ENCODE measurements at regions not wholly inside any gene's neighbourhood (a gene's known extent, or its start where the extent isn't known, plus 50 kb on each side); places are given as distances from the start of the nearest gene placed in this dataset.

- intact Hi-C loops (cut with DNase I) = no loop called here
- no peak for ATAC-seq
- Histone ChIP-seq H3K27me3 (ENCODE audit: insufficient read depth in 3 of 3, low read length in 2 of 3) (no peaks in the 10 kb centered on the region), H3K27ac (no peak overlapping the region), H3K4me1 (peaks cover 6% of the 10 kb centered on the region), H3K9me3 (no peaks in the 10 kb centered on the region), H3K36me3 (ENCODE audit: insufficient read depth in 1 of 2, low read depth in 1 of 2) (no peaks in the 10 kb centered on the region), H3K4me3 (no peak overlapping the region)
- no peak for TF ChIP-seq CTCF (IDR thresholded peaks at IDR 0.05)
- no peak for DNase-seq
- WGBS, 3 donors = 72 to 82% (median 77%) methylated on average over 3 of the region's 3 CpGs
These were observed 50.0 kb upstream of the ITGA6 start for GRCh38 chr2:172377408-172377807.
